A673 (cell line): ENCODE measurements at regions not wholly inside any gene's neighbourhood (a gene's known extent, or its start where the extent isn't known, plus 50 kb on each side); places are given as distances from the start of the nearest gene placed in this dataset.

ENCODE experiments used
- CTCF ChIP-seq: fragments of 300-800, 200-600 bp; sonication (generic); conservative IDR thresholded peaks from 2 replicates; pipeline ENCODE4 v1.5.1; 2017; ENCODE audit warnings: low read depth, mild to moderate bottlenecking, antibody characterized with exemption, low read length, moderate library complexity, mixed read lengths
- EZH2 ChIP-seq: fragments of 200-600 bp; sonication (generic); IDR thresholded peaks from 2 replicates; pipeline ENCODE4 v1.6.1; 2017; ENCODE audit warnings: borderline replicate concordance, low read depth, mild to moderate bottlenecking, mixed read lengths, antibody characterized with exemption, low read length; ENCODE audit not compliant: poor library complexity, severe bottlenecking

GRCh38 chr11:115955803-115956202, 451.6 kb upstream of the CADM1 start:
- TF ChIP-seq CTCF, result no peak
- TF ChIP-seq EZH2, result no peak
